Astrocyte (in vitro differentiated cells and primary cell): ENCODE measurements at regions not wholly inside any gene's neighbourhood (a gene's known extent, or its start where the extent isn't known, plus 50 kb on each side); places are given as distances from the start of the nearest gene placed in this dataset.

Experiments used
- CTCF ChIP-seq: IDR thresholded peaks from 2 replicates; pipeline ENCODE4 v1.5.1; 2011; ENCODE audit warnings: low read depth, mild to moderate bottlenecking, inconsistent platforms, low read length, moderate library complexity; ENCODE audit not compliant: insufficient read depth
- EZH2 ChIP-seq: IDR thresholded peaks from 2 replicates; pipeline ENCODE4 v1.6.1; 2012; ENCODE audit warnings: mild to moderate bottlenecking, low read length, inconsistent platforms; ENCODE audit not compliant: insufficient read depth

GRCh38 chr3:75015280-75015679 is 400.8 kb upstream of the CNTN3 start:
- TF ChIP-seq CTCF = no peak
- no peak for TF ChIP-seq EZH2
